ENCODE measurements at regions not wholly inside any gene's neighbourhood (a gene's known extent, or its start where the extent isn't known, plus 50 kb on each side); places are given as distances from the start of the nearest gene placed in this dataset.
A peak's percentile ranks its signal among the peaks of the same experiment; 100 is the strongest.

GRCh38 chr5:61262080-61262479 is 70.0 kb upstream of the ZSWIM6 start:
- no peak for DNase-seq (ENCODE audit: low spot score)
- intact Hi-C loops (cut with DNase I), result no loop called here

DNA sequence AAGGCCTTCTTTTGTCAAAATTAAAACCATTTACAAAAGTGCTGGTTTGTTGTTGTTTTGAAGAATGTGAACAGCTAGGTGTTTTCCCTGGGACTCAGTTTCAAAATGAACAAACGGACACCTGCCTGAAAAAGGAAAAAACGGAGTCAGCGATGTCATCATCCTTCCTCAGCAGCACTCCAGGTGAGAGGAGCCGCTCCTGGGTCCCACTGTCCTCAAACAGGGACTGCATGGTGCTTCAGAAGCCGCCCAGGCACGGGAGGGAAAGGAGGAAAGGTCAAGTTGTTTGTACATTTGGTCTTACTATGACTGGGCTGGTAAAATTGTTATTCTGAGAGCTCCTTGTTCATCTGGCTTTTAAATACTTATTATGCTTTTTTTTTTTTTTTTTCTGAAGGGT is 69.0 kb upstream of the ZSWIM6 start:
- intact Hi-C loops (cut with DNase I), result no loop called here
- no peak for DNase-seq (ENCODE audit: low spot score)

- intact Hi-C loops (cut with DNase I), result no loop called here
- DNase-seq (ENCODE audit: low spot score), result no peak
Measured at GRCh38 chr5:61263561-61264272, 68.3 kb upstream of the ZSWIM6 start.

DNA sequence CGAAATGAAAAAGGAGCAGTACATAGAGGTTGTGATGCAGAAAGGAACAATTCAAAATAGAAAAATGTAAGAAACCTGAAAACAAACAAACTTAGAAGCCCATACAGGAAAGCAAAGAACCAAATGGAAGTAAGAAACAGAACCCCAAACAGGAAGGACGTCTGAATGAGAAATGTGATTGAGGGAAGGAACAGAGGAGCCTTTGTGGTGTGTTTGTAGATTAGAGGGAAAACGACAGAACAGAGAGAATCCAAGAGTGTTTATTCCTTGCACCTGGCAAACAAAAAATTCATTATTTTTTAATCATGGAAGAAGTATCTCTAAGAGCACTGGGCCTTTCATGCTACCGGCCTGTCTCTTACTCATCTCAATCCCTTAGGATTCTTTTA is 67.8 kb upstream of the ZSWIM6 start:
- intact Hi-C loops (cut with DNase I), result no loop called here

GRCh38 chr5:61267116-61267515 is 64.9 kb upstream of the ZSWIM6 start:
- intact Hi-C loops (cut with DNase I), result no loop called here
- DNase-seq (ENCODE audit: low spot score), result no peak

More for the DNA sequence above, 67.8 kb upstream of the ZSWIM6 start:
- no peak for DNase-seq (ENCODE audit: low spot score)

DNA sequence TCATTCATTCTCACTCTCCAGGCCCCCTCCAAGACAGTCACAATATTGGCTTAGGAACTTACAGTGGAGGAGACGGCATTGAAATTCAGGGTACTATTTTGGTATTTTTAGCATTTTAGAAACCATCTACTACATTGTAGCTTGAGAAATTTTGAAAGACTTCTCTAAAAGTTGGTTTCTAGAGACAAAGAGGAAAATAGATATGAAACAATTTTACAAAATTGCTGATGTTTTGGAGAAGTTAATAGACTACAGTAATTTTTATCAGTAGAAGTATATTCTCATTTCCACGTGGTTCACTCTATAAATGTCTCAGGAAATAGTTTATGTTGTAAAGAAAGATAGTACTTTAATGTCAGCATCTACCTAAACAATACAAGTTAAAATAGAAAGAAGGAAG is 63.2 kb upstream of the ZSWIM6 start:
- intact Hi-C loops (cut with DNase I), result no loop called here
- no peak for DNase-seq (ENCODE audit: low spot score)

- no peak for DNase-seq (ENCODE audit: low spot score)
- intact Hi-C loops (cut with DNase I), result no loop called here
Measured at GRCh38 chr5:61270510-61271165, 61.4 kb upstream of the ZSWIM6 start.

GRCh38 chr5:61272688-61273087 is 59.4 kb upstream of the ZSWIM6 start:
- DNase-seq (ENCODE audit: low spot score), result no peak

GRCh38 chr5:61273279-61273975 is 58.6 kb upstream of the ZSWIM6 start:
- no peak for DNase-seq (ENCODE audit: low spot score)
- intact Hi-C loops (cut with DNase I), result no loop called here

More at GRCh38 chr5:61272688-61273087, 59.4 kb upstream of the ZSWIM6 start:
- intact Hi-C loops (cut with DNase I), result no loop called here

DNA sequence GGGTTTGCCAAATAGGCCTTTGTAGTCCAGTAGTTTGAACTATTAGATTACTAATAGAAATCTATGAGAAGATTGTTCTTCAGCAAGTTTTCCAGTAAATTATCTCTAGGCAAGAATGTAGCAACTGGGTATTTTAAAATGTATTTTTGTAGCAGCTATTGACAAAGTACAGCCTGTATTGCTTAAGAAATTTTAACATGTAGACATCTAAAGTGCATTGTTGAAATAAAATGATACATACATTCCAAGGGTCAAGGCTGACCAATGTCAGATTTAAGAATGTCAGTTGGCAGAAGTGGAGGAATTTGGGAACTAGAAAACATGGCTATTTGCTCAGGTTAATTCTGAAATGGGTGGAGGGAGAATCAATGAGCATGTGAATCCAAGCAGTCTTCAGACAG is 57.5 kb upstream of the ZSWIM6 start:
- intact Hi-C loops (cut with DNase I), result no loop called here
- no peak for DNase-seq (ENCODE audit: low spot score)

DNA sequence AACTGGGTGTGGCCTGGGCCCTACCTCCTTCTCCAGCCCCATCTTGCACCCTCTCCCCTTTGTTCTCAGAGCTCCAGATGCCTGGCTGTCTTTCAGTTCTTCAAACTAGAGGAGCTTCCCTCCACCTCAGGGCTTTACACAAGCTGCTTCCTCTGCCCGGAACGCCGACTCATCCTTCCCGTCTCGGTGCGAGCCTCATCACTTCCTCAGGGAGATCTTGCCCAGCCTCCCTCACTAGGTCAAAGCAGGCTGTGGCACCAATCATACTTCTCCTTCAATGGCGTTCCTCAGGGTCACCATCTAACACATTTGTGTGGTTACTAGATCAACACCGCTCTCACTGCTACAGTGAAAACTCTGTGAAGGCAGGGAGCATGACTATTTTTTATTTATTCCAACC is 56.2 kb upstream of the ZSWIM6 start:
- intact Hi-C loops (cut with DNase I), result no loop called here
- peak; percentile 94 for DNase-seq (ENCODE audit: low spot score)

DNA sequence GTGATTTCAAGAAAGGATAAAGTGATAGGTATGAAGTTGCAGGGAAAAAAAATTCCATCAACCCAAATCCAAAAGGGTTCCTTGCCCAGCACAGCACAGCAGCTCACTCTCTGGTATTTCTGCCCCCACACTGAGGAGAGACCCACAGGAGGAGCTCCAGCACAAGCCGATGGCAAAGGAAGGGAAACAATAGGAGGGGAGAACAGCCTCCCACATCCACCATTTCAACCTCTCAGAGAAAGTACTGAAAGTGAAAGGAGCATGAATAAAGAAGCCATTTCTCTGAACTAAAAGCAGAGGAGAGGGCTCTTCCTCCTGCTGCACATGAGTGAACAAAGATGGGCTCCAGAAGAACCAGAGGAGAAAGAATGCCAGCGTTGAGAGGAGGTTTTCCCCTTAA is 54.9 kb upstream of the ZSWIM6 start:
- intact Hi-C loops (cut with DNase I), result no loop called here
- DNase-seq (ENCODE audit: low spot score), result no peak

DNA sequence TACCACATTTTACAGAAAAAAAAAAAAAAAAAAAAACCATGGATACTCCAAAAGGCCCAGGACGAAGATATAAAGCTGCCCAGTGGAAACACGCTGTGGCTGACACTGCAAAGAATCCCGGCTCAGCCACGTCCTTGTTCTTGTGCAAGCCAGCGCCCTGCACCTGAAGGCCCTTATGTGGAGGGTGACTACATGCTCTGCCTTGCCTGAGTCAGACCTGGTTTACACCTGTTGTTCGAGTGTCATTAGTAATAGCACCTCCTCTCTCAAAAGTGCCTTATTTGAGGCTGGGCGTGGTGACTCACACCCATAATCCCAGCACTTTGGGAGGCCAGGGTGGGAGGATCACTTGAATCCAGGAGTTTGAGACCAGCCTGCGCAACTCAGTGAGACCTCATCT is 54.3 kb upstream of the ZSWIM6 start:
- intact Hi-C loops (cut with DNase I), result no loop called here
- no peak for DNase-seq (ENCODE audit: low spot score)

GRCh38 chr5:61279725-61280124 is 52.3 kb upstream of the ZSWIM6 start:
- DNase-seq (ENCODE audit: low spot score), result no peak
- intact Hi-C loops (cut with DNase I), result no loop called here

- DNase-seq (ENCODE audit: low spot score), result no peak
- intact Hi-C loops (cut with DNase I), result no loop called here
Measured at GRCh38 chr5:61280205-61280604, 51.9 kb upstream of the ZSWIM6 start.

- no peak for DNase-seq (ENCODE audit: low spot score)
- intact Hi-C loops (cut with DNase I), result no loop called here
Measured at GRCh38 chr5:61280761-61281427, 51.2 kb upstream of the ZSWIM6 start.

GRCh38 chr5:61281686-61282085 is 50.4 kb upstream of the ZSWIM6 start:
- intact Hi-C loops (cut with DNase I), result no loop called here
- no peak for DNase-seq (ENCODE audit: low spot score)

All from cardiac septum (tissue), 1 donor.